ENCODE measurements at regions not wholly inside any gene's neighbourhood (a gene's known extent, or its start where the extent isn't known, plus 50 kb on each side); places are given as distances from the start of the nearest gene placed in this dataset.

DNA sequence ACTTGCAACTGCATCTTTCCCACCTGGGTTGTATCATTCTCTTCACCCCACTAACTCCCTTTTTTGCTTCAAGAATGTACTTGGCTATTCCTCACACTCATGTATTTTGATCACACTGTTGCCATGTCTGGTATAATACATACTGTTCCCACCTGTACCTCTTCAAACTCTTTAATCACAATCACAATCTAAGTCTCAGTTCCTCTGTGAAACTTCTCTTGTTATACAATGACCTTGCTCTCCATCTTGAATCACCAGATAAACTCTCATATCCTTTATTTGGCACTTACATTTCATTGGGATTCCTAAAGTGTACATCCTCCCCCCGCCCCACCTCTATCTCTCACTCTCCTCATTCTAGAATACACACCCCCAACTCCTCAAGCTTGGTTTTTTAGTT, 516.0 kb upstream of the CHORDC1 start:
- Mint-ChIP-seq H3K4me1 (no peaks in the 10 kb centered on the region), H3K36me3 (no peaks in the 10 kb centered on the region), H3K9me3 (peaks cover 6 to 21% of the 10 kb centered on the region in 2 donors), H3K27ac (no peak overlapping the region), H3K27me3 (ENCODE audit: low read depth in 2 of 2) (no peaks in the 10 kb centered on the region), H3K4me3 (no peak overlapping the region)
- DNase-seq (no peak), ATAC-seq (no peak)
- H3K9me3 ChIP-seq (ENCODE audit: control insufficient read depth, insufficient read depth, low read length) = no peaks in the 10 kb centered on the region
- intact Hi-C loops (cut with micrococcal nuclease) = no loop called here
- H3K27me3 ChIP-seq (ENCODE audit: control insufficient read depth, insufficient read depth, low read length) = no peaks in the 10 kb centered on the region
- no peak overlapping the region for H3K27ac ChIP-seq (ENCODE audit: low read length)
- 82% methylated on average over 1 of the region's 1 CpG for WGBS (ENCODE audit: insufficient coverage)
- TF ChIP-seq, protein P1, sequence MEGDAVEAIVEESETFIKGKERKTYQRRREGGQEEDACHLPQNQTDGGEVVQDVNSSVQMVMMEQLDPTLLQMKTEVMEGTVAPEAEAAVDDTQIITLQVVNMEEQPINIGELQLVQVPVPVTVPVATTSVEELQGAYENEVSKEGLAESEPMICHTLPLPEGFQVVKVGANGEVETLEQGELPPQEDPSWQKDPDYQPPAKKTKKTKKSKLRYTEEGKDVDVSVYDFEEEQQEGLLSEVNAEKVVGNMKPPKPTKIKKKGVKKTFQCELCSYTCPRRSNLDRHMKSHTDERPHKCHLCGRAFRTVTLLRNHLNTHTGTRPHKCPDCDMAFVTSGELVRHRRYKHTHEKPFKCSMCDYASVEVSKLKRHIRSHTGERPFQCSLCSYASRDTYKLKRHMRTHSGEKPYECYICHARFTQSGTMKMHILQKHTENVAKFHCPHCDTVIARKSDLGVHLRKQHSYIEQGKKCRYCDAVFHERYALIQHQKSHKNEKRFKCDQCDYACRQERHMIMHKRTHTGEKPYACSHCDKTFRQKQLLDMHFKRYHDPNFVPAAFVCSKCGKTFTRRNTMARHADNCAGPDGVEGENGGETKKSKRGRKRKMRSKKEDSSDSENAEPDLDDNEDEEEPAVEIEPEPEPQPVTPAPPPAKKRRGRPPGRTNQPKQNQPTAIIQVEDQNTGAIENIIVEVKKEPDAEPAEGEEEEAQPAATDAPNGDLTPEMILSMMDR (IDR thresholded peaks at IDR 0.05) = no peak
- H3K4me1 ChIP-seq (ENCODE audit: control insufficient read depth, insufficient read depth, low read length) = no peaks in the 10 kb centered on the region
- no peaks in the 10 kb centered on the region for H3K36me3 ChIP-seq (ENCODE audit: control insufficient read depth, insufficient read depth, low read length)
- no peak overlapping the region for H3K4me3 ChIP-seq (ENCODE audit: low read length)

DNA sequence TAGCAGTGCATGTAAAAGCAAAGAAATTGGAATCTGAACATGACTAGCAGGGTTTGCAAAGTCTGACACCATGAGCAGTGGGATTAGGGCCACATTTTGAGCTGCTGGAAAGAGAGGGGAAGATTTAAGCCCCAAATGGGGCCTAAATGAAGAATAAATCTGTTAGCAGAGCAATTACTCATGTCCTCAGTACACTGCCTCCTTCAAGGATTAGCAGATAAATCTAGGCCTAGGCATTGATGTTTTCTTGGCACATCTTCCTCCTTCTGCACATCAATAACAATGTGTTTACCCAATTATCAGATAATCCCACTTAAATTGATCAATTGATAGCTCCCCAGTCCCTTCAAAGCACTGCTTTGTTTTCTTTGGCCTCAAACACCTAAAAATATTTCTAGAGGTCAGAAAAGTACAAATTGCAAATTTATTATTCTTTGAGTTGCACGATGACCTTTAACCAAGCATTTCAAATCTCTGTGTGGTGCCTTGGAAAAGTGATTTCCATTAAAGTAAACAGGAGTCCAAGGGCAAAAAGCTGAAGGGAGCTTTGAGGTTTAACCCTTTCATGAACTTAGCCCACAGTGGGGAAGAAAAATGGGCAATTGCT, 514.7 kb upstream of the CHORDC1 start:
- Mint-ChIP-seq H3K9me3 (peaks cover 6 to 20% of the 10 kb centered on the region in 2 donors), H3K4me3 (no peak overlapping the region), H3K4me1 (no peaks in the 10 kb centered on the region), H3K36me3 (no peaks in the 10 kb centered on the region), H3K27ac (no peak overlapping the region), H3K27me3 (ENCODE audit: low read depth in 2 of 2) (no peaks in the 10 kb centered on the region)
- Histone ChIP-seq H3K4me3 (ENCODE audit: low read length) (no peak overlapping the region), H3K27ac (ENCODE audit: low read length) (no peak overlapping the region), H3K9me3 (ENCODE audit: control insufficient read depth, insufficient read depth, low read length) (no peaks in the 10 kb centered on the region), H3K36me3 (ENCODE audit: control insufficient read depth, insufficient read depth, low read length) (no peaks in the 10 kb centered on the region), H3K27me3 (ENCODE audit: control insufficient read depth, insufficient read depth, low read length) (no peaks in the 10 kb centered on the region), H3K4me1 (ENCODE audit: control insufficient read depth, insufficient read depth, low read length) (no peaks in the 10 kb centered on the region)
- TF ChIP-seq, protein P1 (IDR thresholded peaks at IDR 0.05) = no peak
- no peak for ATAC-seq
- intact Hi-C loops (cut with micrococcal nuclease) = no loop called here
- DNase-seq = no peak
- 25% methylated on average over 1 of the region's 1 CpG for WGBS (ENCODE audit: insufficient coverage)

DNA sequence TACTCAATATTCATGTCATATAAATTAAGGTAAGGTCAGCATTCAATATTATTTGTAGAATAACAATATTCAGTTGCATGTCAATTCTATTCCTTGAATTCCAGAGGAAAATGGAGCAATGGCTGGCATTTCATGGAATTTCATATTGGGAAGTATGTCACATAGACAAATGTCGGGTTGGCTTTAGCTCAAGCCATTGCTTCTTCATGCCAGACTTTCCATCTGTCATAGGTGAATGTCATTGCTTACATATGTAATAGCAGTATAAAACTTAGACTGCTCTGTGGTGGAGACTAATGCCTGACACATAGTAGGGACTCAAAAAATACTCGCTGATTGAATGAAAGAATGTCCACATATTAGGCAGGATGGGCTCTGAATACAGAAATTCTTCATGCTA, 509.6 kb upstream of the CHORDC1 start:
- ATAC-seq (no peak), DNase-seq (no peak)
- Histone ChIP-seq H3K27me3 (ENCODE audit: control insufficient read depth, insufficient read depth, low read length) (no peaks in the 10 kb centered on the region), H3K27ac (ENCODE audit: low read length) (no peak overlapping the region), H3K4me1 (ENCODE audit: control insufficient read depth, insufficient read depth, low read length) (no peaks in the 10 kb centered on the region), H3K4me3 (ENCODE audit: low read length) (no peak overlapping the region), H3K9me3 (ENCODE audit: control insufficient read depth, insufficient read depth, low read length) (peaks cover 3% of the 10 kb centered on the region), H3K36me3 (ENCODE audit: control insufficient read depth, insufficient read depth, low read length) (no peaks in the 10 kb centered on the region)
- Mint-ChIP-seq H3K27ac (no peak overlapping the region), H3K27me3 (ENCODE audit: low read depth in 2 of 2) (no peaks in the 10 kb centered on the region), H3K36me3 (peaks cover 9% of the 10 kb centered on the region), H3K4me1 (no peaks in the 10 kb centered on the region), H3K4me3 (no peak overlapping the region), H3K9me3 (peaks cover 10 to 29% of the 10 kb centered on the region in 2 donors)
- 93% methylated on average over 2 of the region's 2 CpGs for WGBS (ENCODE audit: insufficient coverage)
- TF ChIP-seq, protein P1 (IDR thresholded peaks at IDR 0.05) = no peak
- intact Hi-C loops (cut with micrococcal nuclease) = no loop called here

DNA sequence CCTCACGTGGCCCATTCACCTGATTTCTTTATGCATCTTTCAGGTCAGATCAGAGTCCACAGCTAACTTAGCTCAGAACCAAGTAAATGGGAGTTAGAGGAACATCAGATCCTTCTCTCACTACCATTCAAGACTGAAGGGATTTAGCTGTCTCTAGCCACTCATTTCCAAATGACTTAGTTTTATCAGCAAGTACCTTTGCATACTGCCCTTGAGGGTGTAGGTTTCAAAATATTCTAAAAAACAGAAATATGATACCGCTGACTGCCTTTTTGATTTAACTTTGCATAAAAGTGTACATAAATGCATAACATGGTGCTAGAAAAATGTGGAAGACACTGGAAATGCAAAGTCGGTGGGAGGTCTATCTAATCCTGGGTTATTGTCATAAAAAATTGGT, 500.6 kb upstream of the CHORDC1 start:
- no peaks in the 10 kb centered on the region for H3K27me3 ChIP-seq (ENCODE audit: control insufficient read depth, insufficient read depth, low read length)
- Mint-ChIP-seq H3K4me3 (no peak overlapping the region), H3K4me1 (no peaks in the 10 kb centered on the region), H3K9me3 (peaks cover 6 to 21% of the 10 kb centered on the region in 2 donors), H3K27me3 (ENCODE audit: low read depth in 2 of 2) (no peaks in the 10 kb centered on the region), H3K36me3 (no peaks in the 10 kb centered on the region), H3K27ac (no peak overlapping the region)
- WGBS (ENCODE audit: insufficient coverage) = 90% methylated on average over 3 of the region's 3 CpGs
- H3K4me1 ChIP-seq (ENCODE audit: control insufficient read depth, insufficient read depth, low read length) = no peaks in the 10 kb centered on the region
- no peak overlapping the region for H3K27ac ChIP-seq (ENCODE audit: low read length)
- ATAC-seq (no peak), DNase-seq (no peak)
- no peak overlapping the region for H3K4me3 ChIP-seq (ENCODE audit: low read length)
- no peaks in the 10 kb centered on the region for H3K9me3 ChIP-seq (ENCODE audit: control insufficient read depth, insufficient read depth, low read length)
- TF ChIP-seq, protein P1 (IDR thresholded peaks at IDR 0.05) = no peak
- intact Hi-C loops (cut with micrococcal nuclease) = no loop called here
- H3K36me3 ChIP-seq (ENCODE audit: control insufficient read depth, insufficient read depth, low read length) = no peaks in the 10 kb centered on the region

Measured in natural killer cell (primary cell).